HepG2 (cell line): ENCODE measurements at regions not wholly inside any gene's neighbourhood (a gene's known extent, or its start where the extent isn't known, plus 50 kb on each side); places are given as distances from the start of the nearest gene placed in this dataset.

Experiments used
- ATAC-seq: fragments of 200-7000 bp; cut with Tn5 transposase; 3 replicates; pipeline ENCODE4 v1.9.1; 2020; ENCODE audit warnings: mild to moderate bottlenecking, moderate library complexity
- BruUV-seq: library from RNA; stranded (reverse); fragments of 400-500 nt; replicated peaks from 2 replicates; lab custom pipeline; 2021; lab: Mats Ljungman, UMichigan
- CTCF ChIA-PET: fragments of 300-600 bp; formaldehyde crosslinking; extraction: SDS; loops from one replicate; lab custom pipeline; 2021; ENCODE audit warnings: low total read pairs, inconsistent platforms, low intra/inter-chr PET ratio; lab: Yijun Ruan, JAX
- POLR2A ChIA-PET: fragments of 350-600 bp; sonication (Branson Sonifier 250); formaldehyde crosslinking; loops from one replicate; lab custom pipeline; 2020; ENCODE audit warnings: antibody characterized with exemption, inconsistent platforms; lab: Yijun Ruan, JAX
- DNase-seq: peaks from one replicate; pipeline ENCODE4 v3.0.0-alpha.2; 2015; ENCODE audit warnings: low spot score
- FAIRE-seq: peaks from 3 replicates; lab custom pipeline; 2011; peaks lifted over from hg19 to GRCh38; lab: Jason Lieb, UNC
- H2AFZ ChIP-seq: one replicate; pipeline ENCODE4 v1.6.1; 2011; ENCODE audit warnings: low read length, inconsistent platforms
- H3K27ac ChIP-seq: fragments of 300-600 bp; 3 replicates; pipeline ENCODE4 v1.8.0; 2011; ENCODE audit warnings: mixed run types, mild to moderate bottlenecking, mixed read lengths, low read length, inconsistent platforms; ENCODE audit not compliant: insufficient read depth; ENCODE audit errors: extremely low read length
- H3K27me3 ChIP-seq, 2 experiments: fragments of 200-600 bp in 1 of 2; 2 replicates in 1 of 2; 3 replicates in 1 of 2; pipeline versions ENCODE4 v1.6.0 to v1.8.0; 2011; ENCODE audit warnings: low read length in 2 of 2, mild to moderate bottlenecking in 2 of 2, moderate library complexity in 2 of 2, inconsistent platforms in 1 of 2; ENCODE audit not compliant: insufficient read depth in 2 of 2, control insufficient read depth in 1 of 2
- H3K36me3 ChIP-seq, 2 experiments: fragments of 200-600 bp in 1 of 2; replicated peaks in 1 of 2; 2 replicates in 1 of 2; 3 replicates in 1 of 2; pipeline versions ENCODE4 v1.5.1 to v1.8.0; 2011; ENCODE audit warnings: low read length in 2 of 2, inconsistent platforms in 1 of 2; ENCODE audit not compliant: insufficient read depth in 2 of 2, control insufficient read depth in 1 of 2
- H3K4me1 ChIP-seq: 2 replicates; pipeline ENCODE4 v1.5.1; 2012; ENCODE audit warnings: low read length, inconsistent platforms; ENCODE audit not compliant: insufficient read depth
- H3K4me2 ChIP-seq: 2 replicates; pipeline ENCODE4 v1.6.0; 2011; ENCODE audit warnings: low read depth, low read length, inconsistent platforms
- H3K4me3 ChIP-seq, 3 experiments: fragments of 200-600 bp in 1 of 3; sonication (generic), shearing (Covaris generic) in 1 of 3; replicated peaks in 1 of 3; 2 replicates each; pipeline ENCODE4 v1.5.1; 2011 to 2016; ENCODE audit warnings: low read length in 3 of 3, inconsistent platforms in 2 of 3, low read depth in 2 of 3, mild to moderate bottlenecking in 2 of 3, control low read depth in 1 of 3, mixed read lengths in 1 of 3; ENCODE audit not compliant: insufficient read depth in 1 of 3
- H3K79me2 ChIP-seq: one replicate; pipeline ENCODE4 v1.6.1; 2011; ENCODE audit warnings: low read length, inconsistent platforms; ENCODE audit not compliant: insufficient read depth
- H3K9ac ChIP-seq: 2 replicates; pipeline ENCODE4 v1.6.0; 2011; ENCODE audit warnings: mild to moderate bottlenecking, low read depth, low read length, inconsistent platforms; ENCODE audit not compliant: insufficient read depth
- H3K9me3 ChIP-seq: 2 replicates; pipeline ENCODE4 v1.5.1; 2012; ENCODE audit warnings: mild to moderate bottlenecking, low read length
- H4K20me1 ChIP-seq: 2 replicates; pipeline ENCODE4 v1.6.0; 2011; ENCODE audit warnings: inconsistent platforms, mild to moderate bottlenecking, low read length, moderate library complexity; ENCODE audit not compliant: insufficient read depth
- BRCA1 ChIP-seq: sonication (generic); formaldehyde crosslinking; IDR thresholded peaks from 2 replicates; pipeline ENCODE4 v1.4.0; 2020; ENCODE audit warnings: missing genetic modification reagents
- DPF2 ChIP-seq: sonication (generic); formaldehyde crosslinking; IDR thresholded peaks from 2 replicates; pipeline ENCODE4 v1.4.0; 2020; ENCODE audit warnings: mild to moderate bottlenecking, low read depth, missing genetic modification reagents, borderline replicate concordance
- FOSL2 ChIP-seq: sonication (generic); formaldehyde crosslinking; IDR thresholded peaks from 2 replicates; pipeline ENCODE4 v1.4.0; 2020; ENCODE audit warnings: missing genetic modification reagents
- IRX3 ChIP-seq: sonication (generic); formaldehyde crosslinking; IDR thresholded peaks from 2 replicates; pipeline ENCODE4 v1.8.1; 2023; ENCODE audit warnings: mild to moderate bottlenecking, low read depth, missing genetic modification reagents, borderline replicate concordance
- MAFK ChIP-seq, 2 experiments: IDR thresholded peaks in 1 of 2; conservative IDR thresholded peaks in 1 of 2; 2 replicates each; pipeline ENCODE4 v1.6.1; 2011; ENCODE audit warnings: improper control_type of control experiment in 2 of 2, low read length in 2 of 2
- REL ChIP-seq: sonication (generic); formaldehyde crosslinking; conservative IDR thresholded peaks from 2 replicates; pipeline ENCODE4 v1.8.0; 2022; ENCODE audit warnings: mild to moderate bottlenecking, missing genetic modification reagents, moderate library complexity
- SNRNP70 ChIP-seq: fragments of 200-400 bp; formaldehyde crosslinking; IDR thresholded peaks from 2 replicates; pipeline ENCODE4 v1.6.1; 2017; ENCODE audit warnings: mild to moderate bottlenecking, low read depth, low read length, moderate library complexity
- SRSF4 ChIP-seq: fragments of 200-400 bp; formaldehyde crosslinking; IDR thresholded peaks from one replicate; pipeline ENCODE4 v1.6.1; 2018; ENCODE audit warnings: mild to moderate bottlenecking, low read depth, low read length, moderate library complexity; ENCODE audit not compliant: poor library complexity, severe bottlenecking
- ZNF230 ChIP-seq: sonication (generic); formaldehyde crosslinking; IDR thresholded peaks from 2 replicates; pipeline ENCODE4 v1.4.0; 2020; ENCODE audit warnings: mild to moderate bottlenecking, missing genetic modification reagents
- ZNF44 ChIP-seq: sonication (generic); formaldehyde crosslinking; IDR thresholded peaks from 2 replicates; pipeline ENCODE4 v1.5.1; 2020; ENCODE audit warnings: mild to moderate bottlenecking, missing genetic modification reagents
- ZNF737 ChIP-seq: sonication (generic); formaldehyde crosslinking; IDR thresholded peaks from 2 replicates; pipeline ENCODE4 v1.5.0; 2020; ENCODE audit warnings: missing genetic modification reagents, mild to moderate bottlenecking, borderline replicate concordance
- ZNF773 ChIP-seq: sonication (generic); formaldehyde crosslinking; IDR thresholded peaks from 2 replicates; pipeline ENCODE4 v1.4.0; 2020; ENCODE audit warnings: missing genetic modification reagents, borderline replicate concordance
- ZNF816 ChIP-seq: sonication (generic); formaldehyde crosslinking; IDR thresholded peaks from 2 replicates; pipeline ENCODE4 v1.8.0; 2022; ENCODE audit warnings: missing genetic modification reagents, mild to moderate bottlenecking, borderline replicate concordance
- WGBS: methylation state at CpG from one replicate; pipeline ENCODE4 v1.1.6; 2017; ENCODE audit warnings: low lambda C conversion rate; 5-methylcytosine and 5-hydroxymethylcytosine counted together
- in situ Hi-C: cut with HindIII; loops from 2 replicates; pipeline ENCODE4 v1.10.0; 2017; ENCODE audit warnings: low pct_unique_long_range_greater_than_20kb; ENCODE audit not compliant: extremely low pct_ligation_motif_present
- intact Hi-C: fragments of 100-400 bp; cut with micrococcal nuclease; formaldehyde crosslinking; loops from one replicate; pipeline ENCODE4 v1.10.0; 2022; ENCODE audit not compliant: unreplicated experiment
- TF ChIP-seq, protein P1 (sequence below): sonication (generic); formaldehyde crosslinking; IDR thresholded peaks from 2 replicates; pipeline ENCODE4 v1.4.0; 2020; ENCODE audit warnings: missing genetic modification reagents
- TF ChIP-seq, protein P2 (sequence below): sonication (generic); formaldehyde crosslinking; IDR thresholded peaks from 2 replicates; pipeline ENCODE4 v1.5.0; 2020; ENCODE audit warnings: missing genetic modification reagents, mild to moderate bottlenecking, borderline replicate concordance

DNA sequence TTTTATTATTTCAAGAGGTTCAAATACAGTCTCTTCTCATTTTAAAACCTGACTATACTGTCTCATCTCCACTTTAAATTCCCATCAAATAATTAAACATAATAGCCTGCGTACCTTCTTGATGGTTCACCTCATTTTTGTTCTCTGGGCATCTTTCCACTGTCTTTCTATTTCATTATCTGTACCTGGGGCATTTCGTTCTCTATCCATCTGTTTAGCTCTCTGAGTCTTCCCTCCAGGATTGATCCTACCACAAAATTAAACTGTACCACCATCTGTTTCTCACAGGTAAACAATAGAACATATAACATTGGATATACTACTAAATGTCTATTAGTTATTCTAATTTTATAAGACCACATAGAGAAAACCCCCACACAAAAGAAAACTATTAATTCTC is 1331.4 kb downstream of the NSUN3 start:
- ATAC-seq: no peak
- H4K20me1 ChIP-seq: no peaks in the 10 kb centered on the region
- H3K9me3 ChIP-seq: no peaks in the 10 kb centered on the region
- H3K9ac ChIP-seq: no peak overlapping the region
- TF ChIP-seq DPF2 (CRISPR knock-in tag) (no peak), SRSF4 (no peak), ZNF816 (CRISPR knock-in tag) (no peak), ZNF737 (CRISPR knock-in tag) (no peak), MAFK (conservative IDR thresholded peaks at IDR 0.05 in 1 of 2, IDR thresholded peaks at IDR 0.05 in 1 of 2; ENCODE audit: low read length in 2 of 2) (no peak), FOSL2 (CRISPR knock-in tag) (no peak), ZNF44 (no peak), BRCA1 (CRISPR knock-in tag) (no peak), IRX3 (CRISPR knock-in tag) (no peak), REL (no peak), ZNF773 (CRISPR knock-in tag) (no peak), ZNF230 (no peak), SNRNP70 (no peak)
- TF ChIP-seq, protein P1, sequence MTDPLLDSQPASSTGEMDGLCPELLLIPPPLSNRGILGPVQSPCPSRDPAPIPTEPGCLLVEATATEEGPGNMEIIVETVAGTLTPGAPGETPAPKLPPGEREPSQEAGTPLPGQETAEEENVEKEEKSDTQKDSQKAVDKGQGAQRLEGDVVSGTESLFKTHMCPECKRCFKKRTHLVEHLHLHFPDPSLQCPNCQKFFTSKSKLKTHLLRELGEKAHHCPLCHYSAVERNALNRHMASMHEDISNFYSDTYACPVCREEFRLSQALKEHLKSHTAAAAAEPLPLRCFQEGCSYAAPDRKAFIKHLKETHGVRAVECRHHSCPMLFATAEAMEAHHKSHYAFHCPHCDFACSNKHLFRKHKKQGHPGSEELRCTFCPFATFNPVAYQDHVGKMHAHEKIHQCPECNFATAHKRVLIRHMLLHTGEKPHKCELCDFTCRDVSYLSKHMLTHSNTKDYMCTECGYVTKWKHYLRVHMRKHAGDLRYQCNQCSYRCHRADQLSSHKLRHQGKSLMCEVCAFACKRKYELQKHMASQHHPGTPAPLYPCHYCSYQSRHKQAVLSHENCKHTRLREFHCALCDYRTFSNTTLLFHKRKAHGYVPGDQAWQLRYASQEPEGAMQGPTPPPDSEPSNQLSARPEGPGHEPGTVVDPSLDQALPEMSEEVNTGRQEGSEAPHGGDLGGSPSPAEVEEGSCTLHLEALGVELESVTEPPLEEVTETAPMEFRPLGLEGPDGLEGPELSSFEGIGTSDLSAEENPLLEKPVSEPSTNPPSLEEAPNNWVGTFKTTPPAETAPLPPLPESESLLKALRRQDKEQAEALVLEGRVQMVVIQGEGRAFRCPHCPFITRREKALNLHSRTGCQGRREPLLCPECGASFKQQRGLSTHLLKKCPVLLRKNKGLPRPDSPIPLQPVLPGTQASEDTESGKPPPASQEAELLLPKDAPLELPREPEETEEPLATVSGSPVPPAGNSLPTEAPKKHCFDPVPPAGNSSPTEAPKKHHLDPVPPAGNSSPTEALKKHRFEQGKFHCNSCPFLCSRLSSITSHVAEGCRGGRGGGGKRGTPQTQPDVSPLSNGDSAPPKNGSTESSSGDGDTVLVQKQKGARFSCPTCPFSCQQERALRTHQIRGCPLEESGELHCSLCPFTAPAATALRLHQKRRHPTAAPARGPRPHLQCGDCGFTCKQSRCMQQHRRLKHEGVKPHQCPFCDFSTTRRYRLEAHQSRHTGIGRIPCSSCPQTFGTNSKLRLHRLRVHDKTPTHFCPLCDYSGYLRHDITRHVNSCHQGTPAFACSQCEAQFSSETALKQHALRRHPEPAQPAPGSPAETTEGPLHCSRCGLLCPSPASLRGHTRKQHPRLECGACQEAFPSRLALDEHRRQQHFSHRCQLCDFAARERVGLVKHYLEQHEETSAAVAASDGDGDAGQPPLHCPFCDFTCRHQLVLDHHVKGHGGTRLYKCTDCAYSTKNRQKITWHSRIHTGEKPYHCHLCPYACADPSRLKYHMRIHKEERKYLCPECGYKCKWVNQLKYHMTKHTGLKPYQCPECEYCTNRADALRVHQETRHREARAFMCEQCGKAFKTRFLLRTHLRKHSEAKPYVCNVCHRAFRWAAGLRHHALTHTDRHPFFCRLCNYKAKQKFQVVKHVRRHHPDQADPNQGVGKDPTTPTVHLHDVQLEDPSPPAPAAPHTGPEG (CRISPR knock-in tag): no peak
- TF ChIP-seq, protein P2, sequence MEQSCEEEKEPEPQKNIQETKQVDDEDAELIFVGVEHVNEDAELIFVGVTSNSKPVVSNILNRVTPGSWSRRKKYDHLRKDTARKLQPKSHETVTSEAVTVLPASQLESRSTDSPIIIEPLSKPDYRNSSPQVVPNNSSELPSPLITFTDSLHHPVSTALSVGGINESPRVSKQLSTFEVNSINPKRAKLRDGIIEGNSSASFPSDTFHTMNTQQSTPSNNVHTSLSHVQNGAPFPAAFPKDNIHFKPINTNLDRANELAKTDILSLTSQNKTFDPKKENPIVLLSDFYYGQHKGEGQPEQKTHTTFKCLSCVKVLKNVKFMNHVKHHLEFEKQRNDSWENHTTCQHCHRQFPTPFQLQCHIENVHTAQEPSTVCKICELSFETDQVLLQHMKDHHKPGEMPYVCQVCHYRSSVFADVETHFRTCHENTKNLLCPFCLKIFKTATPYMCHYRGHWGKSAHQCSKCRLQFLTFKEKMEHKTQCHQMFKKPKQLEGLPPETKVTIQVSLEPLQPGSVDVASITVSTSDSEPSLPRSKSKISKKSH (CRISPR knock-in tag): no peak
- no peaks in the 10 kb centered on the region for H3K4me1 ChIP-seq
- 5% methylated on average over 2 of the region's 2 CpGs for WGBS
- H3K79me2 ChIP-seq: no peaks in the 10 kb centered on the region
- no TSS peak for BruUV-seq
- FAIRE-seq: no peak
- no peak overlapping the region for H2AFZ ChIP-seq
- in situ Hi-C loops (no loop called here), intact Hi-C loops (no loop called here)
- H3K27me3 ChIP-seq: no peaks in the 10 kb centered on the region
- ChIA-PET CTCF (no interaction called here), POLR2A (no interaction called here)
- no peak overlapping the region for H3K27ac ChIP-seq
- no peak overlapping the region for H3K4me2 ChIP-seq
- H3K36me3 ChIP-seq: no peaks in the 10 kb centered on the region
- no peak overlapping the region for H3K4me3 ChIP-seq
- DNase-seq: no peak
